ENCODE measurements at regions not wholly inside any gene's neighbourhood (a gene's known extent, or its start where the extent isn't known, plus 50 kb on each side); places are given as distances from the start of the nearest gene placed in this dataset.

DNA sequence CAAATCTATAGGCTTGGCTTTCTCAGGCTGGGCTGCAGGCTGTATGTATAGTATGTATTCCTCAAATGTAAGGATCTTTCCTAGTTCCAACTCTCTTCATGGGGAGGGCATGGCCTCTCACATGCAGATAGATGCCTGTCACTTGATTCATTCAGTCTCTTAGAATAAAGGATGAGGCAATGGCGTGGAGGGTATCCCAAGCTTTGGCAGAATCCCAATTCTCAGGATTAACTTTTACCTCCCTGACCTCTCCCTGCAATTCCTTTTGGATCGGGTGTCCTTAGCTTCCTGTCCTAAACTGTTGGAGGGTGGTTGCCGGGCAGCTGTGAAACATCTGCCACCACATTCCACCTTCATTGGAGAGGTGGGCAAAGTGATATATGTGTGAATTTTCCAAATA, 80.3 kb downstream of the INSIG2 start:
- Histone ChIP-seq H3K9me3 (replicated peaks; ENCODE audit: control insufficient read depth, insufficient read depth, low read depth, low read length) (no peaks in the 10 kb centered on the region), H3K79me2 (ENCODE audit: control insufficient read depth, insufficient read depth, low read length) (no peaks in the 10 kb centered on the region), H3K27me3 (ENCODE audit: control insufficient read depth in 2 of 2, insufficient read depth in 2 of 2, low read length in 2 of 2) (no peaks in the 10 kb centered on the region), H3K4me2 (ENCODE audit: insufficient read depth, low read length) (no peak overlapping the region), H3K9ac (ENCODE audit: insufficient read depth in 1 of 2, low read depth in 2 of 2, low read length in 2 of 2) (no peak overlapping the region), H3K4me3 (no peak overlapping the region), H3K36me3 (ENCODE audit: control insufficient read depth, insufficient read depth, low read length) (no peaks in the 10 kb centered on the region), H3K9me1 (ENCODE audit: control insufficient read depth, insufficient read depth, low read length) (no peaks in the 10 kb centered on the region), H3K27ac (ENCODE audit: extremely low read depth, low read depth, low read length) (no peak overlapping the region), H4K20me1 (replicated peaks; ENCODE audit: control insufficient read depth, insufficient read depth, low read length) (no peaks in the 10 kb centered on the region), H3K4me1 (replicated peaks in 1 of 2; ENCODE audit: control insufficient read depth in 2 of 2, insufficient read depth in 2 of 2, low read length in 2 of 2) (no peaks in the 10 kb centered on the region), H2AFZ (ENCODE audit: low read depth, low read length) (no peak overlapping the region)
- BruUV-seq (replicated peaks): no TSS peak
- no peak for TF ChIP-seq TAF9B (IDR thresholded peaks at IDR 0.05; ENCODE audit: partially characterized antibody)
- intact Hi-C loops (cut with micrococcal nuclease): no loop called here
- ATAC-seq: no peak
- FAIRE-seq: no peak
- WGBS (ENCODE audit: insufficient coverage, low coverage, missing lambda C conversion rate): 0% methylated on average over 3 of the region's 3 CpGs
- DNase-seq (ENCODE audit: extremely low read depth in 1 of 4, low spot score in 3 of 4): no peak
- ChIA-PET CTCF (ENCODE audit: low intra/inter-chr PET ratio) (no interaction called here), POLR2A (no interaction called here)
- in situ Hi-C loops (cut with MboI): no loop called here

DNA sequence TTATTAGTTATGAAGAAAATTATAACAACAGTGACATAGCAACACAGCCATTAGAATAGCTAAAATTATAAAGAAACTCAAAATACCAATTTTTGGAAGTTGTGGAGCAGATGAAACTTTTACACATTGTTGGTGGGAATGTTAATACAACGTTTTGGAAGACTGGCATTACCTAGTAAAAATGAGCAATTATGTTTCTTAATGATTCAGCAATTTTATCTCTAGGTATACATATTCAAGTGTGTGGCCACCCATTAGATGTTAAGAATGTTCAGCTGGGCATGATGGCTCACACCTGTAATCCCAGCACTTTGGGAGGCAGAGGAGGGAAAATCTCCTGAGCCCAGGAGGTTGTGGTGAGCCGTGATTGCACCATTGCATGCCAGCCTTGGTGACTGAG, 78.8 kb downstream of the INSIG2 start:
- ChIA-PET CTCF (ENCODE audit: low intra/inter-chr PET ratio) (no interaction called here), POLR2A (no interaction called here)
- WGBS (ENCODE audit: insufficient coverage, low coverage, missing lambda C conversion rate): 4% methylated on average over 2 of the region's 2 CpGs
- Histone ChIP-seq H3K27me3 (ENCODE audit: control insufficient read depth in 2 of 2, insufficient read depth in 2 of 2, low read length in 2 of 2) (no peaks in the 10 kb centered on the region), H3K4me3 (no peak overlapping the region), H3K9me1 (ENCODE audit: control insufficient read depth, insufficient read depth, low read length) (no peaks in the 10 kb centered on the region), H2AFZ (ENCODE audit: low read depth, low read length) (no peak overlapping the region), H3K79me2 (ENCODE audit: control insufficient read depth, insufficient read depth, low read length) (no peaks in the 10 kb centered on the region), H3K9ac (ENCODE audit: insufficient read depth in 1 of 2, low read depth in 2 of 2, low read length in 2 of 2) (no peak overlapping the region), H3K4me2 (ENCODE audit: insufficient read depth, low read length) (no peak overlapping the region), H3K36me3 (ENCODE audit: control insufficient read depth, insufficient read depth, low read length) (no peaks in the 10 kb centered on the region), H3K9me3 (replicated peaks; ENCODE audit: control insufficient read depth, insufficient read depth, low read depth, low read length) (no peaks in the 10 kb centered on the region), H4K20me1 (replicated peaks; ENCODE audit: control insufficient read depth, insufficient read depth, low read length) (no peaks in the 10 kb centered on the region), H3K4me1 (replicated peaks in 1 of 2; ENCODE audit: control insufficient read depth in 2 of 2, insufficient read depth in 2 of 2, low read length in 2 of 2) (no peaks in the 10 kb centered on the region), H3K27ac (ENCODE audit: extremely low read depth, low read depth, low read length) (no peak overlapping the region)
- no peak for DNase-seq (ENCODE audit: extremely low read depth in 1 of 4, low spot score in 3 of 4)
- in situ Hi-C loops (cut with MboI) (no loop called here), intact Hi-C loops (cut with micrococcal nuclease) (no loop called here)
- ATAC-seq: no peak
- TF ChIP-seq MAFF (IDR thresholded peaks at IDR 0.05; ENCODE audit: low read length) (peak; percentile 25; the same call in 1 of the 2 replicates), C11orf30 (IDR thresholded peaks at IDR 0.05; ENCODE audit: low read depth) (peak; percentile 38; the same call in 1 of the 2 replicates), MAFG (tag; conservative IDR thresholded peaks at IDR 0.05) (peak; percentile 30; the same call in 1 of the 2 replicates), ZNF316 (IDR thresholded peaks at IDR 0.05) (peak; percentile 64), ZNF668 (CRISPR knock-in tag; IDR thresholded peaks at IDR 0.05) (no peak), HNRNPLL (IDR thresholded peaks at IDR 0.05; ENCODE audit: low read depth, low read length, poor library complexity, severe bottlenecking) (no peak), HDAC8 (tag; IDR thresholded peaks at IDR 0.05) (no peak)
- TF ChIP-seq, protein P1, sequence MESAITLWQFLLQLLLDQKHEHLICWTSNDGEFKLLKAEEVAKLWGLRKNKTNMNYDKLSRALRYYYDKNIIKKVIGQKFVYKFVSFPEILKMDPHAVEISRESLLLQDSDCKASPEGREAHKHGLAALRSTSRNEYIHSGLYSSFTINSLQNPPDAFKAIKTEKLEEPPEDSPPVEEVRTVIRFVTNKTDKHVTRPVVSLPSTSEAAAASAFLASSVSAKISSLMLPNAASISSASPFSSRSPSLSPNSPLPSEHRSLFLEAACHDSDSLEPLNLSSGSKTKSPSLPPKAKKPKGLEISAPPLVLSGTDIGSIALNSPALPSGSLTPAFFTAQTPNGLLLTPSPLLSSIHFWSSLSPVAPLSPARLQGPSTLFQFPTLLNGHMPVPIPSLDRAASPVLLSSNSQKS (CRISPR knock-in tag; IDR thresholded peaks at IDR 0.05): no peak
- no peak for FAIRE-seq
- no TSS peak for BruUV-seq (replicated peaks)

All from K562 (cell line).